ENCODE measurements at regions not wholly inside any gene's neighbourhood (a gene's known extent, or its start where the extent isn't known, plus 50 kb on each side); places are given as distances from the start of the nearest gene placed in this dataset.

DNA sequence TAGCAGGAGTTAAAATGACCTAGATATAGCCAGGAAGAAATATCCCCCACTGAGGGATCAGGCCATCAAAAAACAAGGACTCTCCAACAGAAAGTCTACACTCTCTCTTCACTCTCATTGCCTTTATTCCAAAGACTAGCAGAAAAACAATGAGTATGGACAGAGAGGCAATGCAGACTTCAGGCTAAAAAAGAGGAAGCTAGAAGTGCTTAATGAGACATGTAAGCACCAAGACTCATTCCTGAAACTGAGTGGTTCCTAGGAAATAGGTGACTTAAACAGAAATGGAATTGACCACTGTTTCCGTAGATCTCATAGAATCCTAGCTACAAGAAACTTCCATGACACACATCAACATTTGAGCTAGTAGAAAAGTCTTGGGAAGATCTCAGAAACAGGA lies 387.3 kb downstream of the KDM5D start:
- no TSS peak for BruUV-seq (replicated peaks)
- no peaks in the 10 kb centered on the region for H3K9me3 ChIP-seq (ENCODE audit: control insufficient read depth, insufficient read depth, low read depth, low read length)

DNA sequence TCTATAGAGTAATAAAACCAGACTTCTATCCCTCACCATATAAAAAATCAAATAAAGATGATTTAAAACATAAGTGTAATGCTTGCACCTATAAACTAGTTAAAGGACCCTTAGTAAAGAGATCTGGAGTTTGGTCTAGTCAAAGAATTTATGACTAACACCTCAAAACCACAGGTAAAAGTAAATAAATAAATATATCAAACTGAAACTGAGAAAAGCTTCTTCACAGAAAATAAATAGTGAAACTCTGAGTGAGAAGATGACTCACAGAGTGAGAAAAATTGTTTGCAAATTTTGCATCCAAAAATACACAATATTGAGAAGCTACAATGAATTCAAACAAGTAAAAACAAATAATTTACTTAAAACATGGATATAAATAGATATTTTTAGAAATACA lies 387.8 kb downstream of the KDM5D start:
- Histone ChIP-seq H3K36me3 (ENCODE audit: control insufficient read depth, insufficient read depth, low read length) (no peaks in the 10 kb centered on the region), H3K27ac (ENCODE audit: low read length) (no peak overlapping the region), H3K4me3 (ENCODE audit: low read depth in 2 of 2, low read length in 2 of 2) (no peak overlapping the region), H3K27me3 (ENCODE audit: control insufficient read depth, insufficient read depth, low read length) (no peaks in the 10 kb centered on the region), H3K9me3 (ENCODE audit: control insufficient read depth, insufficient read depth, low read depth, low read length) (no peaks in the 10 kb centered on the region), H3K4me1 (ENCODE audit: control insufficient read depth, insufficient read depth, low read length) (no peaks in the 10 kb centered on the region)
- DNase-seq (ENCODE audit: low read depth, low spot score), result no peak
- BruUV-seq (replicated peaks), result no TSS peak
- ChIA-PET POLR2A (no interaction called here), CTCF (no interaction called here)
- in situ Hi-C loops (cut with HindIII; ENCODE audit: low pct_unique_long_range_greater_than_20kb, low sequenced_read_pairs), result no loop called here
- intact Hi-C loops (cut with micrococcal nuclease; ENCODE audit: unreplicated experiment), result no loop called here
- no peak for ATAC-seq
- TF ChIP-seq, protein P1, sequence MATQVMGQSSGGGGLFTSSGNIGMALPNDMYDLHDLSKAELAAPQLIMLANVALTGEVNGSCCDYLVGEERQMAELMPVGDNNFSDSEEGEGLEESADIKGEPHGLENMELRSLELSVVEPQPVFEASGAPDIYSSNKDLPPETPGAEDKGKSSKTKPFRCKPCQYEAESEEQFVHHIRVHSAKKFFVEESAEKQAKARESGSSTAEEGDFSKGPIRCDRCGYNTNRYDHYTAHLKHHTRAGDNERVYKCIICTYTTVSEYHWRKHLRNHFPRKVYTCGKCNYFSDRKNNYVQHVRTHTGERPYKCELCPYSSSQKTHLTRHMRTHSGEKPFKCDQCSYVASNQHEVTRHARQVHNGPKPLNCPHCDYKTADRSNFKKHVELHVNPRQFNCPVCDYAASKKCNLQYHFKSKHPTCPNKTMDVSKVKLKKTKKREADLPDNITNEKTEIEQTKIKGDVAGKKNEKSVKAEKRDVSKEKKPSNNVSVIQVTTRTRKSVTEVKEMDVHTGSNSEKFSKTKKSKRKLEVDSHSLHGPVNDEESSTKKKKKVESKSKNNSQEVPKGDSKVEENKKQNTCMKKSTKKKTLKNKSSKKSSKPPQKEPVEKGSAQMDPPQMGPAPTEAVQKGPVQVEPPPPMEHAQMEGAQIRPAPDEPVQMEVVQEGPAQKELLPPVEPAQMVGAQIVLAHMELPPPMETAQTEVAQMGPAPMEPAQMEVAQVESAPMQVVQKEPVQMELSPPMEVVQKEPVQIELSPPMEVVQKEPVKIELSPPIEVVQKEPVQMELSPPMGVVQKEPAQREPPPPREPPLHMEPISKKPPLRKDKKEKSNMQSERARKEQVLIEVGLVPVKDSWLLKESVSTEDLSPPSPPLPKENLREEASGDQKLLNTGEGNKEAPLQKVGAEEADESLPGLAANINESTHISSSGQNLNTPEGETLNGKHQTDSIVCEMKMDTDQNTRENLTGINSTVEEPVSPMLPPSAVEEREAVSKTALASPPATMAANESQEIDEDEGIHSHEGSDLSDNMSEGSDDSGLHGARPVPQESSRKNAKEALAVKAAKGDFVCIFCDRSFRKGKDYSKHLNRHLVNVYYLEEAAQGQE (IDR thresholded peaks at IDR 0.05; ENCODE audit: insufficient read depth in 1 of 2, low read depth in 2 of 2, low read length in 1 of 2), result no peak
- TF ChIP-seq SIN3A (IDR thresholded peaks at IDR 0.05; ENCODE audit: borderline replicate concordance, insufficient read depth, low read depth, low read length) (no peak), TCF7L2 (IDR thresholded peaks at IDR 0.05; ENCODE audit: low read depth, low read length) (no peak), POLR2AphosphoS5 (IDR thresholded peaks at IDR 0.05; ENCODE audit: low read depth, low read length) (no peak)
- TF ChIP-seq, protein P2, sequence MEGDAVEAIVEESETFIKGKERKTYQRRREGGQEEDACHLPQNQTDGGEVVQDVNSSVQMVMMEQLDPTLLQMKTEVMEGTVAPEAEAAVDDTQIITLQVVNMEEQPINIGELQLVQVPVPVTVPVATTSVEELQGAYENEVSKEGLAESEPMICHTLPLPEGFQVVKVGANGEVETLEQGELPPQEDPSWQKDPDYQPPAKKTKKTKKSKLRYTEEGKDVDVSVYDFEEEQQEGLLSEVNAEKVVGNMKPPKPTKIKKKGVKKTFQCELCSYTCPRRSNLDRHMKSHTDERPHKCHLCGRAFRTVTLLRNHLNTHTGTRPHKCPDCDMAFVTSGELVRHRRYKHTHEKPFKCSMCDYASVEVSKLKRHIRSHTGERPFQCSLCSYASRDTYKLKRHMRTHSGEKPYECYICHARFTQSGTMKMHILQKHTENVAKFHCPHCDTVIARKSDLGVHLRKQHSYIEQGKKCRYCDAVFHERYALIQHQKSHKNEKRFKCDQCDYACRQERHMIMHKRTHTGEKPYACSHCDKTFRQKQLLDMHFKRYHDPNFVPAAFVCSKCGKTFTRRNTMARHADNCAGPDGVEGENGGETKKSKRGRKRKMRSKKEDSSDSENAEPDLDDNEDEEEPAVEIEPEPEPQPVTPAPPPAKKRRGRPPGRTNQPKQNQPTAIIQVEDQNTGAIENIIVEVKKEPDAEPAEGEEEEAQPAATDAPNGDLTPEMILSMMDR (IDR thresholded peaks at IDR 0.05), result no peak

More for the DNA sequence above, 387.3 kb downstream of the KDM5D start:
- ChIA-PET CTCF (no interaction called here), POLR2A (no interaction called here)
- H3K4me3 ChIP-seq (ENCODE audit: low read depth in 2 of 2, low read length in 2 of 2), result no peak overlapping the region
- in situ Hi-C loops (cut with HindIII; ENCODE audit: low pct_unique_long_range_greater_than_20kb, low sequenced_read_pairs) (no loop called here), intact Hi-C loops (cut with micrococcal nuclease; ENCODE audit: unreplicated experiment) (no loop called here)
- DNase-seq (ENCODE audit: low read depth, low spot score) (no peak), ATAC-seq (no peak)
- TF ChIP-seq, protein P2 (IDR thresholded peaks at IDR 0.05), result no peak
- TF ChIP-seq TCF7L2 (IDR thresholded peaks at IDR 0.05; ENCODE audit: low read depth, low read length) (no peak), POLR2AphosphoS5 (IDR thresholded peaks at IDR 0.05; ENCODE audit: low read depth, low read length) (no peak), SIN3A (IDR thresholded peaks at IDR 0.05; ENCODE audit: borderline replicate concordance, insufficient read depth, low read depth, low read length) (no peak)
- TF ChIP-seq, protein P1 (IDR thresholded peaks at IDR 0.05; ENCODE audit: insufficient read depth in 1 of 2, low read depth in 2 of 2, low read length in 1 of 2), result no peak
- H3K4me1 ChIP-seq (ENCODE audit: control insufficient read depth, insufficient read depth, low read length), result no peaks in the 10 kb centered on the region
- H3K27me3 ChIP-seq (ENCODE audit: control insufficient read depth, insufficient read depth, low read length), result no peaks in the 10 kb centered on the region
- H3K36me3 ChIP-seq (ENCODE audit: control insufficient read depth, insufficient read depth, low read length), result no peaks in the 10 kb centered on the region
- no peak overlapping the region for H3K27ac ChIP-seq (ENCODE audit: low read length)
